Nephron (organoid): ENCODE measurements at regions not wholly inside any gene's neighbourhood (a gene's known extent, or its start where the extent isn't known, plus 50 kb on each side); places are given as distances from the start of the nearest gene placed in this dataset.

Source experiments
- H3K27ac Mint-ChIP-seq, 3 experiments: 2 replicates each; pipeline ENCODE4 v1.8.0; 2020; ENCODE audit warnings: mixed read lengths in 3 of 3, mild to moderate bottlenecking in 2 of 3, moderate library complexity in 1 of 3
- H3K27me3 Mint-ChIP-seq: 2 replicates; pipeline ENCODE4 v1.8.0; 2021; ENCODE audit warnings: low read depth, mild to moderate bottlenecking, moderate library complexity, mixed read lengths
- H3K36me3 Mint-ChIP-seq: 2 replicates; pipeline ENCODE4 v1.8.0; 2020; ENCODE audit warnings: low read depth, mixed read lengths
- H3K4me1 Mint-ChIP-seq: 2 replicates; pipeline ENCODE4 v1.8.0; 2020; ENCODE audit warnings: mixed read lengths
- H3K4me3 Mint-ChIP-seq, 3 experiments: 2 replicates each; pipeline ENCODE4 v1.8.0; 2020; ENCODE audit warnings: mild to moderate bottlenecking in 3 of 3, mixed read lengths in 3 of 3, moderate library complexity in 2 of 3
- H3K9me3 Mint-ChIP-seq: 2 replicates; pipeline ENCODE4 v1.8.0; 2020; ENCODE audit warnings: mixed read lengths
- TF ChIP-seq, protein P1 (sequence below), 3 experiments: fragments of 200-600 bp; sonication (generic); IDR thresholded peaks; one replicate each; pipeline ENCODE4 v1.5.0; 2021; ENCODE audit warnings: antibody characterized with exemption in 3 of 3; ENCODE audit not compliant: unreplicated experiment in 3 of 3

DNA sequence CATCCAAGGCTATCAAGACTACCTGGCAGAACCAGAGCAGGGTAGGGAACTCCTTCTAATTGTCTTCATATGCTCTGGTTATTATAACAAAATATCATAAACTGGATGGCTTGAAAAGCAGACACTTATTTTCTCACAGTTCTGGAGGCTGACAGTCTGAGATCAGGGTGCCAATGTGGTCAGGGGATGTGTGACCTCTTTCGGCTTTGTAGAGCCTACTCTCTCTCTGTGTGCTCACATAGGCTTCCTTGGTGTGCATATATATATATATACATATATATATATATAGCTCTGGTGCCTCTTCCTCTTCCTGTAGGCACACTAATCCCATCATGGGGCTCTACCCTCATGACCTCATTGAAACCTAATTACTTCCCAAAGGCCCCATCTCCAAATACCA, 101.6 kb downstream of the ARL6IP6 start:
- H3K4me1 Mint-ChIP-seq, result no peaks in the 10 kb centered on the region
- H3K27me3 Mint-ChIP-seq, result no peaks in the 10 kb centered on the region
- H3K36me3 Mint-ChIP-seq, result no peaks in the 10 kb centered on the region
- H3K27ac Mint-ChIP-seq, result no peak overlapping the region
- H3K4me3 Mint-ChIP-seq, result no peak overlapping the region
- TF ChIP-seq, protein P1, sequence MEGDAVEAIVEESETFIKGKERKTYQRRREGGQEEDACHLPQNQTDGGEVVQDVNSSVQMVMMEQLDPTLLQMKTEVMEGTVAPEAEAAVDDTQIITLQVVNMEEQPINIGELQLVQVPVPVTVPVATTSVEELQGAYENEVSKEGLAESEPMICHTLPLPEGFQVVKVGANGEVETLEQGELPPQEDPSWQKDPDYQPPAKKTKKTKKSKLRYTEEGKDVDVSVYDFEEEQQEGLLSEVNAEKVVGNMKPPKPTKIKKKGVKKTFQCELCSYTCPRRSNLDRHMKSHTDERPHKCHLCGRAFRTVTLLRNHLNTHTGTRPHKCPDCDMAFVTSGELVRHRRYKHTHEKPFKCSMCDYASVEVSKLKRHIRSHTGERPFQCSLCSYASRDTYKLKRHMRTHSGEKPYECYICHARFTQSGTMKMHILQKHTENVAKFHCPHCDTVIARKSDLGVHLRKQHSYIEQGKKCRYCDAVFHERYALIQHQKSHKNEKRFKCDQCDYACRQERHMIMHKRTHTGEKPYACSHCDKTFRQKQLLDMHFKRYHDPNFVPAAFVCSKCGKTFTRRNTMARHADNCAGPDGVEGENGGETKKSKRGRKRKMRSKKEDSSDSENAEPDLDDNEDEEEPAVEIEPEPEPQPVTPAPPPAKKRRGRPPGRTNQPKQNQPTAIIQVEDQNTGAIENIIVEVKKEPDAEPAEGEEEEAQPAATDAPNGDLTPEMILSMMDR (IDR thresholded peaks at IDR 0.05; ENCODE audit: unreplicated experiment in 3 of 3), result no peak
- no peaks in the 10 kb centered on the region for H3K9me3 Mint-ChIP-seq

DNA sequence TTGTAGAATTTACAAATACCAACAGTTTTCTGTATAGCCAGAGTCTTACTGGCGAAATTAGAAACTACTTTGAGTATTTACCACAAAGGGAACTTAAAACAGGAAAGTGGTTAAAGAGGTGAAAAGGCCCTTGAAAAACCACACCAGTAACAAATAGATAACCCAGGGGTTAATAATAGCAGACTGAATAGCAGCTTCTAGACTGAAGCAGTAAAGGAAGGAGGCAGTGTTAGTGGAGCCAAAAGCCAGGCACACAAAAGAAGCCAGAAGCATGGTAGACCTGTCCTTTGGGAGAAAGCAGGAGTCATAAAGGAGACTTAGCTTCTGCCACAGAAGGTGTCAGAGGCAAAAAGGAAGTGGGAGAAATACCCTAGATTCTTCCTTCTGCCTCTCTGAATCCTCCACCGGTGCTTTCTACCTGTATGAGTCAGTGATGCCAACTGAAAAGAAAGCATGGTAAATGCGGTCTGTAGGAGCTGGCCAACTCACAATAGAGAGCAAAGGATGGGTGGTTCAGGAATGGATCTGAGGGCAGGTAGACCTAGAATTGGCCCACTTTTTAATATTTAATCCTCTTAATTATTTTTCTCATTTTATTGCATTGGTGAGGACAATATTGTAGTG, 97.3 kb downstream of the ARL6IP6 start:
- Mint-ChIP-seq H3K36me3 (no peaks in the 10 kb centered on the region), H3K9me3 (peaks cover 17% of the 10 kb centered on the region), H3K4me3 (no peak overlapping the region), H3K4me1 (no peaks in the 10 kb centered on the region), H3K27me3 (no peaks in the 10 kb centered on the region), H3K27ac (no peak overlapping the region)
- TF ChIP-seq, protein P1 (IDR thresholded peaks at IDR 0.05; ENCODE audit: unreplicated experiment in 3 of 3), result no peak

DNA sequence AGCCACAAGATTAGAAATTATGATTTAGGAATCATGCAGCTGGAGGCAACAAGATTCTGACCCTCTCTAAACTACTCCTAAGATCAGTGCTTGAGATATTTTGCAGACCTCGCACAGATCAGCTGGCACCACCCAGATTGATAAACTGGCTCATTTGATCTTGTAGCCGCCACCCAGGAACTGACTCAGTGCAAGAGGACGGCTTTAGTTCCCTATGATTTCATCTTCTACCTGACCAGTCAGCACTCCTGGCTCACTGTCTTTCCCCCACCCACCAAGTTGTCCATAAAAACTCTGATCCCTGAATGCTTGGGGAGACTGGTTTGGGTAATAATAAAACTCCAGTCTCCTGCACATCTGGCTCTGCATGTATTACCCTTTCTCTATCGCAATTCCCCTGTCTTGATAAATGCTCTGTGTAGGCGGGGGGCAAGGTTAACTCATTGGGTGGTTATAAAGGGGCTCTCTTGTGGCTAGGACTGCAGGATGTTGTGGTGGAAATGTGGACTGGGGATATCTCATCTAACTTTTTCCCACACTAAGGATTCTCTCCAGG, 96.1 kb downstream of the ARL6IP6 start:
- Mint-ChIP-seq H3K9me3 (peaks cover 17% of the 10 kb centered on the region), H3K36me3 (no peaks in the 10 kb centered on the region), H3K27ac (no peak overlapping the region), H3K4me1 (no peaks in the 10 kb centered on the region), H3K27me3 (no peaks in the 10 kb centered on the region), H3K4me3 (no peak overlapping the region)
- TF ChIP-seq, protein P1 (IDR thresholded peaks at IDR 0.05; ENCODE audit: unreplicated experiment in 3 of 3), result no peak

DNA sequence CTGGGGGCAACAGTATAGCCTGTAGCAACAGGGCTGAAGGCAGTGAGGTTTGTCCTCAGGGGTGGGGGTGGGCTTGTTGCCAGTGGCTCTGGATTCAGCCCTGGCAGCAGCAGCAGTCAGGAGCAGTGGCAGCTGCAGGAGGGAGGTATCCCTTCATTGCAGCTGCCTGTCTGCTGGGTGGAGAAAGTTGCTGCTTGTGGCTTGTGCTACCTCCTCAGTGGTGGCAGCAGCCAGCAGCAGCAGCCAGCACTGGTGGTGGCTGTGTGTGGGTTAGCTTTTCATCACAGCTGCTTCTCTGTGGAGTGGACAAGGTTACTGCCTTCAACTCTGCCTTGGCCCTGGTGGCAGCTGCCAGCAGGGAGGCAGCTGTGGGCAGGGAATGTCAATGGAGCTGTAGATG, 94.9 kb downstream of the ARL6IP6 start:
- Mint-ChIP-seq H3K9me3 (peaks cover 17% of the 10 kb centered on the region), H3K27me3 (no peaks in the 10 kb centered on the region), H3K4me1 (no peaks in the 10 kb centered on the region), H3K36me3 (no peaks in the 10 kb centered on the region), H3K27ac (no peak overlapping the region), H3K4me3 (no peak overlapping the region)
- TF ChIP-seq, protein P1 (IDR thresholded peaks at IDR 0.05; ENCODE audit: unreplicated experiment in 3 of 3), result no peak
